ENCODE measurements at regions not wholly inside any gene's neighbourhood (a gene's known extent, or its start where the extent isn't known, plus 50 kb on each side); places are given as distances from the start of the nearest gene placed in this dataset.

DNA sequence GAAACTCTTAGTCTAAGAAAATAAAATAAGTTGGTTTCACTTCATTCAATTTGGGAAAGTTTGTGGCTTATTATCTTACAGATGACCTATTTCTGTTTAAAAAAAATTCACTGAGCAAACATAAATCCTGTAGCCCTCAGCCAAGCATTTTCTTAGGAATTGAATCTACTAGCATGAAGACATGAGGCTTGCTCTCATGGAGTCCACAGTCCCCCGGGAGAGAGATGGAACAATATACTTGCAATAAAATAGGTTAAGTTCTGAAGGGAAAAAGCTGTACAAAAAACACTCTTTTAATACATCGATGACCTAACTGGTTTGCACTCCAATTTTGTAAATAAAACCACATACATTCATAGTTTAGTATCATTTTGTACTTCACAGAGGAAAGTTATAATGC is 642.6 kb upstream of the FAM241A start:
- no peak overlapping the region for H3K27ac ChIP-seq (ENCODE audit: low read depth in 1 of 2, low read length in 2 of 2)
- no peak overlapping the region for H3K4me3 ChIP-seq (ENCODE audit: low read length in 2 of 2)
- H3K27me3 ChIP-seq (ENCODE audit: control insufficient read depth in 1 of 2, insufficient read depth in 2 of 2, low read length in 1 of 2) = no peaks in the 10 kb centered on the region
- no peaks in the 10 kb centered on the region for H3K9me3 ChIP-seq (ENCODE audit: control insufficient read depth, low read length)
- intact Hi-C loops (cut with DNase I) = no loop called here
- DNase-seq = no peak
- no peak for ATAC-seq (ENCODE audit: low FRiP score)
- 89 to 91% methylated on average over 2 of the region's 2 CpGs for WGBS, 2 donors
- H3K4me1 ChIP-seq (ENCODE audit: control insufficient read depth in 1 of 2, insufficient read depth in 2 of 2, low read length in 2 of 2) = no peaks in the 10 kb centered on the region
- no peaks in the 10 kb centered on the region for H3K36me3 ChIP-seq (ENCODE audit: control insufficient read depth in 1 of 2, insufficient read depth in 2 of 2, low read length in 1 of 2)

DNA sequence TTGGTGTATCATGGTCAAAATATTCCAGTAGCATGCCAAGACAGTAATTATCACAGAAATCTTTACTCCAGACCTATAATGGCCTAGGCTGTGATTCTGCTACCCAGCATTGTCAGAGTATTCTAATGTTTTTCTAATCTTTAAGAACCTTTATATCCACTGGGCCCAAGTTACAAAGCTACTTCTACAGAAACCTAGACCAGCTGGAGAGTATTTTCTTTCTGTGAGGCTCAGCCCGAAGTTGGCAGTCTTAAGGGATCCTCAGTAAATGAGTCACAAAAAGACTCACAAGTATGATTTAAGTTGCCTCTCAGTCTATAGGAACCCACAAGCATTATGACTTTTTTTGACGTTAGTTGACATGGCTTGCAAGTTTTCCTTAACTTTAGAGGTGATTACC is 638.5 kb upstream of the FAM241A start:
- DNase-seq (no peak), ATAC-seq (ENCODE audit: low FRiP score) (no peak)
- intact Hi-C loops (cut with DNase I) = no loop called here
- H3K4me1 ChIP-seq (ENCODE audit: control insufficient read depth in 1 of 2, insufficient read depth in 2 of 2, low read length in 2 of 2) = no peaks in the 10 kb centered on the region
- no peak overlapping the region for H3K4me3 ChIP-seq (ENCODE audit: low read length in 2 of 2)
- no peaks in the 10 kb centered on the region for H3K27me3 ChIP-seq (ENCODE audit: control insufficient read depth in 1 of 2, insufficient read depth in 2 of 2, low read length in 1 of 2)
- no peaks in the 10 kb centered on the region for H3K36me3 ChIP-seq (ENCODE audit: control insufficient read depth in 1 of 2, insufficient read depth in 2 of 2, low read length in 1 of 2)
- H3K27ac ChIP-seq (ENCODE audit: low read depth in 1 of 2, low read length in 2 of 2) = no peak overlapping the region
- 68 to 75% methylated on average over 2 of the region's 2 CpGs for WGBS, 2 donors
- no peaks in the 10 kb centered on the region for H3K9me3 ChIP-seq (ENCODE audit: control insufficient read depth, low read length)

DNA sequence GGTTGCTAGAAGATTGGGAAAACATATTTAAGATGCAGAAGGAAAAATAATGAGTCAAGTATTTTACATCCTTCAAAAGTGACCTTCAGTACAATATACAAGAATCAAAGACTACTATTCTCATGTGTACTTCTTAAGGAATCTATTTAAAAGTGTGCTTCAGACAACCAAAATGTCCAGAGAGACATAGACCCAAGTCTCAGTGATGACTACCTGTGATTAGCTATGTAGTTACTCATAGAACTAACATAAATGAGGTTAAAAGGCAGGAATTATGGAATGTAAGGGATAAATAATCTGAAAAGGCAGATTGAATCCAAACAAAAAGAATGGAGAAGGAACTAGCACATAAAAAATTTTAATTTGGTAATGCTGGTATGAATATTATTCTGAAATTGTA is 634.7 kb upstream of the FAM241A start:
- ATAC-seq (ENCODE audit: low FRiP score) (no peak), DNase-seq (no peak)
- Histone ChIP-seq H3K9me3 (ENCODE audit: control insufficient read depth, low read length) (no peaks in the 10 kb centered on the region), H3K4me1 (ENCODE audit: control insufficient read depth in 1 of 2, insufficient read depth in 2 of 2, low read length in 2 of 2) (no peaks in the 10 kb centered on the region), H3K36me3 (ENCODE audit: control insufficient read depth in 1 of 2, insufficient read depth in 2 of 2, low read length in 1 of 2) (no peaks in the 10 kb centered on the region), H3K27ac (ENCODE audit: low read depth in 1 of 2, low read length in 2 of 2) (no peak overlapping the region), H3K4me3 (ENCODE audit: low read length in 2 of 2) (no peak overlapping the region), H3K27me3 (ENCODE audit: control insufficient read depth in 1 of 2, insufficient read depth in 2 of 2, low read length in 1 of 2) (no peaks in the 10 kb centered on the region)
- intact Hi-C loops (cut with DNase I) = no loop called here

GRCh38 chr4:111512081-111512783 is 633.0 kb upstream of the FAM241A start:
- 49 to 57% methylated on average over 5 of the region's 5 CpGs for WGBS, 2 donors
- DNase-seq (no peak), ATAC-seq (ENCODE audit: low FRiP score) (no peak)
- Histone ChIP-seq H3K27ac (ENCODE audit: low read depth in 1 of 2, low read length in 2 of 2) (no peak overlapping the region), H3K27me3 (ENCODE audit: control insufficient read depth in 1 of 2, insufficient read depth in 2 of 2, low read length in 1 of 2) (no peaks in the 10 kb centered on the region), H3K9me3 (ENCODE audit: control insufficient read depth, low read length) (no peaks in the 10 kb centered on the region), H3K4me1 (ENCODE audit: control insufficient read depth in 1 of 2, insufficient read depth in 2 of 2, low read length in 2 of 2) (no peaks in the 10 kb centered on the region), H3K36me3 (ENCODE audit: control insufficient read depth in 1 of 2, insufficient read depth in 2 of 2, low read length in 1 of 2) (no peaks in the 10 kb centered on the region), H3K4me3 (ENCODE audit: low read length in 2 of 2) (no peak overlapping the region)
- intact Hi-C loops (cut with DNase I) = no loop called here

GRCh38 chr4:111519683-111520082 is 625.6 kb upstream of the FAM241A start:
- WGBS, 2 donors = 85 to 94% methylated on average over 5 of the region's 5 CpGs
- ATAC-seq (ENCODE audit: low FRiP score) (no peak), DNase-seq (no peak)
- intact Hi-C loops (cut with DNase I) = no loop called here
- H3K36me3 ChIP-seq (ENCODE audit: control insufficient read depth in 1 of 2, insufficient read depth in 2 of 2, low read length in 1 of 2) = no peaks in the 10 kb centered on the region
- H3K4me1 ChIP-seq (ENCODE audit: control insufficient read depth in 1 of 2, insufficient read depth in 2 of 2, low read length in 2 of 2) = no peaks in the 10 kb centered on the region
- no peaks in the 10 kb centered on the region for H3K27me3 ChIP-seq (ENCODE audit: control insufficient read depth in 1 of 2, insufficient read depth in 2 of 2, low read length in 1 of 2)
- H3K27ac ChIP-seq (ENCODE audit: low read depth in 1 of 2, low read length in 2 of 2) = no peak overlapping the region
- no peaks in the 10 kb centered on the region for H3K9me3 ChIP-seq (ENCODE audit: control insufficient read depth, low read length)
- no peak overlapping the region for H3K4me3 ChIP-seq (ENCODE audit: low read length in 2 of 2)

DNA sequence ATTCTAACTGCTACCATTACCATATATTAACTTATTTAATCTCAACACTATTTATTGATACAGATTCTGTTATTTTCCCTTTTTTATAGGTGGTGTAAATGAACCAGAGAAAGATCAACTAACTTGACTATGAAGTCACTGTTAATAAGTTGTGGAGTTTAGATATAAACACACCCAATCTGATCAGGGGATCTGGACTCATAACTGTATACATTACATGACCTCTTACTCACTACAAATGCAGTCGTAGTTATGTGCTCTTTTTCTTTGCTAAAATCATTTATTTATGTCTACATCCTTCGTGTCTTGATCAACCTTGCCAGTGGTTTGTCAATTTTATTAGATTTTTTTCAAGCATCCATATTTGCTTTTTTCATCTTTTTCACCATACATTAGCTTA is 614.8 kb upstream of the FAM241A start:
- H3K36me3 ChIP-seq (ENCODE audit: control insufficient read depth in 1 of 2, insufficient read depth in 2 of 2, low read length in 1 of 2) = no peaks in the 10 kb centered on the region
- ATAC-seq (ENCODE audit: low FRiP score) = no peak
- no peaks in the 10 kb centered on the region for H3K27me3 ChIP-seq (ENCODE audit: control insufficient read depth in 1 of 2, insufficient read depth in 2 of 2, low read length in 1 of 2)
- no peak overlapping the region for H3K4me3 ChIP-seq (ENCODE audit: low read length in 2 of 2)
- intact Hi-C loops (cut with DNase I) = no loop called here
- peaks cover 2% of the 10 kb centered on the region for H3K9me3 ChIP-seq (ENCODE audit: control insufficient read depth, low read length)
- no peak overlapping the region for H3K27ac ChIP-seq (ENCODE audit: low read depth in 1 of 2, low read length in 2 of 2)
- H3K4me1 ChIP-seq (ENCODE audit: control insufficient read depth in 1 of 2, insufficient read depth in 2 of 2, low read length in 2 of 2) = no peaks in the 10 kb centered on the region
- 66 to 73% methylated on average over 2 of the region's 2 CpGs for WGBS, 2 donors
- no peak for DNase-seq

GRCh38 chr4:111535792-111536191 is 609.5 kb upstream of the FAM241A start:
- Histone ChIP-seq H3K27me3 (ENCODE audit: control insufficient read depth in 1 of 2, insufficient read depth in 2 of 2, low read length in 1 of 2) (no peaks in the 10 kb centered on the region), H3K4me1 (ENCODE audit: control insufficient read depth in 1 of 2, insufficient read depth in 2 of 2, low read length in 2 of 2) (no peaks in the 10 kb centered on the region), H3K4me3 (ENCODE audit: low read length in 2 of 2) (no peak overlapping the region), H3K36me3 (ENCODE audit: control insufficient read depth in 1 of 2, insufficient read depth in 2 of 2, low read length in 1 of 2) (no peaks in the 10 kb centered on the region), H3K9me3 (ENCODE audit: control insufficient read depth, low read length) (no peaks in the 10 kb centered on the region), H3K27ac (ENCODE audit: low read depth in 1 of 2, low read length in 2 of 2) (no peak overlapping the region)
- no peak for DNase-seq
- no peak for ATAC-seq (ENCODE audit: low FRiP score)
- 13 to 23% methylated on average over 1 of the region's 1 CpG for WGBS, 2 donors
- intact Hi-C loops (cut with DNase I) = no loop called here

- WGBS, 2 donors = 94 to 96% methylated on average over 2 of the region's 2 CpGs
- Histone ChIP-seq H3K9me3 (ENCODE audit: control insufficient read depth, low read length) (no peaks in the 10 kb centered on the region), H3K27me3 (ENCODE audit: control insufficient read depth in 1 of 2, insufficient read depth in 2 of 2, low read length in 1 of 2) (no peaks in the 10 kb centered on the region), H3K4me1 (ENCODE audit: control insufficient read depth in 1 of 2, insufficient read depth in 2 of 2, low read length in 2 of 2) (no peaks in the 10 kb centered on the region), H3K4me3 (ENCODE audit: low read length in 2 of 2) (no peak overlapping the region), H3K27ac (ENCODE audit: low read depth in 1 of 2, low read length in 2 of 2) (no peak overlapping the region), H3K36me3 (ENCODE audit: control insufficient read depth in 1 of 2, insufficient read depth in 2 of 2, low read length in 1 of 2) (no peaks in the 10 kb centered on the region)
- DNase-seq (no peak), ATAC-seq (ENCODE audit: low FRiP score) (no peak)
- intact Hi-C loops (cut with DNase I) = loop anchor here in 1 of 2 donors (1.0 kb wide), 1 partner anchor 13 kb away; no protein-coding TSS in a partner anchor
Observed at GRCh38 chr4:111537165-111537564, 608.1 kb upstream of the FAM241A start.

GRCh38 chr4:111537871-111538270 is 607.4 kb upstream of the FAM241A start:
- 59 to 71% methylated on average over 3 of the region's 3 CpGs for WGBS, 2 donors
- Histone ChIP-seq H3K27ac (ENCODE audit: low read depth in 1 of 2, low read length in 2 of 2) (no peak overlapping the region), H3K36me3 (ENCODE audit: control insufficient read depth in 1 of 2, insufficient read depth in 2 of 2, low read length in 1 of 2) (no peaks in the 10 kb centered on the region), H3K9me3 (ENCODE audit: control insufficient read depth, low read length) (no peaks in the 10 kb centered on the region), H3K27me3 (ENCODE audit: control insufficient read depth in 1 of 2, insufficient read depth in 2 of 2, low read length in 1 of 2) (no peaks in the 10 kb centered on the region), H3K4me3 (ENCODE audit: low read length in 2 of 2) (no peak overlapping the region), H3K4me1 (ENCODE audit: control insufficient read depth in 1 of 2, insufficient read depth in 2 of 2, low read length in 2 of 2) (no peaks in the 10 kb centered on the region)
- DNase-seq = no peak
- ATAC-seq (ENCODE audit: low FRiP score) = no peak
- intact Hi-C loops (cut with DNase I) = loop anchor here in 1 of 2 donors (1.0 kb wide), 1 partner anchor 14 kb away; no protein-coding TSS in a partner anchor

Data from aorta (tissue), 5 donors.